ENCODE measurements at regions not wholly inside any gene's neighbourhood (a gene's known extent, or its start where the extent isn't known, plus 50 kb on each side); places are given as distances from the start of the nearest gene placed in this dataset.
"Not testable (repeated sequence)": the region's sequence is repeated elsewhere in the genome, so short reads cannot be mapped to it uniquely, and the experiment has no call there.

- no peak overlapping the region for H3K4me3 ChIP-seq (ENCODE audit: low read depth, low read length)
- no peak for TF ChIP-seq CTCF (IDR thresholded peaks at IDR 0.05; ENCODE audit: insufficient read depth, low read length, poor library complexity, severe bottlenecking)
- H3K27me3 ChIP-seq (ENCODE audit: control insufficient read depth, insufficient read depth, low read length) = peaks cover 12% of the 10 kb centered on the region
- no peak for DNase-seq (ENCODE audit: low read depth)
- H3K36me3 ChIP-seq (ENCODE audit: control insufficient read depth, insufficient read depth, low read length) = no peaks in the 10 kb centered on the region
Observed at GRCh38 chr5:1720396-1721110, 79.1 kb downstream of the MRPL36 start.

DNA sequence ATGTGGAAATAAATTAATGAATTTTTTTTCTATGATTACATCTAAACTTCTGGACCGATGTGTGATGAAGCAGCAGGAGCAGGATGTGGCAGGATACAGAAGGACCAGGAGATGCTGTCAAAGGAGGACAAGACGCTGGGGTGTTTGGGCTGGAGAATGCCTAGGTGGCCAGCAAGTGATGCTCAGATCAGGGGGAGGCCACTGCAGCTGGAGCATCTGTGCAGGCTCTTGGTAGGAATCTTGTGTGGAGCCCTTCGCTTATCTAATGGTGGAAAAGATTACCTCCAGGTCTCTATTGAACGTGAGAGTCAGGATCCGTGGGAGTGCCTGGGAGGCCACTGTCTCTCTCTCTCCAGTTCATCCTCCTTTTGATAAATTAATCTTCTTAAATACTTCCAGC, 79.8 kb downstream of the MRPL36 start:
- no peak for TF ChIP-seq CTCF (IDR thresholded peaks at IDR 0.05; ENCODE audit: insufficient read depth, low read length, poor library complexity, severe bottlenecking)
- no peak for DNase-seq (ENCODE audit: low read depth)
- Histone ChIP-seq H3K27me3 (ENCODE audit: control insufficient read depth, insufficient read depth, low read length) (peaks cover 6% of the 10 kb centered on the region), H3K36me3 (ENCODE audit: control insufficient read depth, insufficient read depth, low read length) (no peaks in the 10 kb centered on the region), H3K4me3 (ENCODE audit: low read depth, low read length) (no peak overlapping the region)

DNA sequence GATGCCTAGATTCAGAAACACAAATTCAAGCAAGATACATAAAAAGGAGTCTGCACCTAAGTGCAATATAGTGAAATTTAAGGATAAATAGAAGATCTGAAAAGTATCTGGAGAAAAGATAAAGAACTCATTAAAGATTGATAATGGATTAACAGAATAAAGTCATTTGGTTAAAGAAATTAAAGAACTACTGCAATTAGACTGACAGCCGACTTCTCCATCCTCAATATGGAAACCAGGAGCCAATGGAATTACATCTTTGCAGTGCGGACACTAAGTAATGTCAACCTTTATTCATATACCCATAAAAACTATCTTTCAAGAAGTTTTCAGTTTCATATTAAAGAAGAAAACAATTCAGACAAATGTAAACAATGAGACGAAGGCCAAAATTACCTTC, 81.0 kb downstream of the MRPL36 start:
- H3K27me3 ChIP-seq (ENCODE audit: control insufficient read depth, insufficient read depth, low read length) = no peaks in the 10 kb centered on the region
- H3K36me3 ChIP-seq (ENCODE audit: control insufficient read depth, insufficient read depth, low read length) = no peaks in the 10 kb centered on the region
- DNase-seq (ENCODE audit: low read depth) = no peak
- H3K4me3 ChIP-seq (ENCODE audit: low read depth, low read length) = no peak overlapping the region
- TF ChIP-seq CTCF (IDR thresholded peaks at IDR 0.05; ENCODE audit: insufficient read depth, low read length, poor library complexity, severe bottlenecking) = no peak

DNA sequence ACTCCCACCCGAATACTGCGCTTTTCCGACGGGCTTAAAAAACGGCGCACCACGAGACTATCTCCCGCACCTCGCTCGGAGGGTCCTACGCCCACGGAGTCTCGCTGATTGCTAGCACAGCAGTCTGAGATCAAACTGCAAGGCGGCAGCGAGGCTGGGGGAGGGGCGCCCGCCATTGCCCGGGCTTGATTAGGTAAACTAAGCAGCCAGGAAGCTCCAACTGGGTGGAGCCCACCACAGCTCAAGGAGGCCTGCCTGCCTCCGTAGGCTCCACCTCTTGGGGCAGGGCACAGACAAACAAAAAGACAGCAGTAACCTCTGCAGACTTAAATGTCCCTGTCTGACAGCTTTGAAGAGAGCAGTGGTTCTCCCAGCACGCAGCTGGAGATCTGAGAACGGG, 89.5 kb downstream of the MRPL36 start:
- H3K27me3 ChIP-seq (ENCODE audit: control insufficient read depth, insufficient read depth, low read length) = peaks cover 18% of the 10 kb centered on the region
- not testable (repeated sequence) for H3K4me3 ChIP-seq (ENCODE audit: low read depth, low read length); H3K36me3 ChIP-seq (ENCODE audit: control insufficient read depth, insufficient read depth, low read length); DNase-seq (ENCODE audit: low read depth)

DNA sequence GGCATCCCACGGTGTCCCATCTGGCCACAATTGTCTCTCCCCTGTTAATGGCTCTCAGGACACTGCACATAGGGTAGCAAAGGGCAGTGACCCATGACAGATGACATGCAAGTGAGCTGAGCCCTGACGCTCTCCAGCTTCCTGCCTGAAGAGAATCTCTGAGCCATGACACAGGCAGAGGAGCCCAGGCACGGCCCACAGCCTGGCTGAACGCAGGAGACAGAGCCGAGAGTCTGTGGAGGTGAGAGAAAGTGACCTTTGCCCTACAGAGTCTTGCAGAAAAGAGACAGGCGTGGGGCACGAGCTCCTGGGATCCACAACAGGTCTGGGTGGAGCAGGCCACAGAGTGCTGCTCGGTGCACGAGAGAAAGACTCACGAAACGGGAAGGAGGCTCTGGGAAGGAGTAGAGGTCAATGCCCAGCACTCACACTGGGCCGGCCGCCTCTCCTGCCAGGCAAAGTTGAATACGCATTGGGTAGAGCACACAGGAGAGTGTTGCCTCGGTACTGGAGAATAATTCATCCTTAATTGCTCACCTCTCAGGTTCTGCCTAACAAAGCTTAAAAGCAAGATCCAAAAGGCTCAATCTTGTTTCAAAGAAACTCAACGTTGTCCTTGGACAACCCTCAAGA, 90.3 kb downstream of the MRPL36 start:
- H3K4me3 ChIP-seq (ENCODE audit: low read depth, low read length) = no peak overlapping the region
- no peaks in the 10 kb centered on the region for H3K36me3 ChIP-seq (ENCODE audit: control insufficient read depth, insufficient read depth, low read length)
- peaks cover 18% of the 10 kb centered on the region for H3K27me3 ChIP-seq (ENCODE audit: control insufficient read depth, insufficient read depth, low read length)
- TF ChIP-seq CTCF (IDR thresholded peaks at IDR 0.05; ENCODE audit: insufficient read depth, low read length, poor library complexity, severe bottlenecking) = no peak
- DNase-seq (ENCODE audit: low read depth) = no peak

DNA sequence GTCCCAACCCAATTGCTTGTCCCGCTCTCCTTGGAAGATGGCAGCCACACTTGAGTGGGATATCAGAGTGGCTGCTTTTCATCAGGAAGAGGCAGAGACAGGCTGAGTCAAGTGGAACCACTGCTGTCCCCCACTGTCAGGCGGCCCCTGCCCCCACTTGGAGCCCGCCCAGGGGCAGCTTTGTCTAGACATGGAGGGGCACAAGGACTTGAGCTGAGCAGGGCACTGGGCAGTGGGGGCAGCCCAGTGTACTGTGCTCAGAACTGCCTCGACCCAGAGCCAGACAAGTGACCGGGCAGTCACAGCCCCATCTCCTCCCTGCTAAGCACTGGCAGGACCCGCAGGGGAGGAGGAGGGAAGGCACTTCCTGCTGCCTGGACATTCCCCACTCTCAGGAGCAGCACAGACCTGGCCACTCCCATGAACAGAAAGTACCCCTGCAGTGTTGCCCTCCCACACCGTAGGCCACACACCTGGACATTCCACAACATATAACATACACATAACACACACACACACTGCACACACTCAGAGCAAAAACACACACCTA, 91.0 kb downstream of the MRPL36 start:
- no peak overlapping the region for H3K4me3 ChIP-seq (ENCODE audit: low read depth, low read length)
- no peaks in the 10 kb centered on the region for H3K36me3 ChIP-seq (ENCODE audit: control insufficient read depth, insufficient read depth, low read length)
- peaks cover 18% of the 10 kb centered on the region for H3K27me3 ChIP-seq (ENCODE audit: control insufficient read depth, insufficient read depth, low read length)
- no peak for TF ChIP-seq CTCF (IDR thresholded peaks at IDR 0.05; ENCODE audit: insufficient read depth, low read length, poor library complexity, severe bottlenecking)
- DNase-seq (ENCODE audit: low read depth) = no peak

Measured in kidney epithelial cell (primary cell).